HS-27A (cell line): ENCODE measurements at regions not wholly inside any gene's neighbourhood (a gene's known extent, or its start where the extent isn't known, plus 50 kb on each side); places are given as distances from the start of the nearest gene placed in this dataset.
"Not testable (repeated sequence)": the region's sequence is repeated elsewhere in the genome, so short reads cannot be mapped to it uniquely, and the experiment has no call there.

Experiments
- DNase-seq: peaks from one replicate; pipeline ENCODE4 v3.0.0-alpha.2; 2012; ENCODE audit warnings: low read depth, missing footprints

GRCh38 chr9:25913806-25914205, 235.6 kb upstream of the TUSC1 start:
- DNase-seq: no peak

- DNase-seq: no peak
Observed at GRCh38 chr9:25904701-25905100, 226.5 kb upstream of the TUSC1 start.

GRCh38 chr9:25891527-25891926, 213.3 kb upstream of the TUSC1 start:
- DNase-seq: no peak

GRCh38 chr9:25889661-25890060, 211.4 kb upstream of the TUSC1 start:
- no peak for DNase-seq

GRCh38 chr9:25876248-25876647, 198.0 kb upstream of the TUSC1 start:
- DNase-seq: no peak

GRCh38 chr9:25864509-25864908, 186.3 kb upstream of the TUSC1 start:
- DNase-seq: no peak

GRCh38 chr9:25861421-25861820, 183.2 kb upstream of the TUSC1 start:
- no peak for DNase-seq

- no peak for DNase-seq
Observed at GRCh38 chr9:25857147-25857546, 178.9 kb upstream of the TUSC1 start.

GRCh38 chr9:25850803-25851202, 172.6 kb upstream of the TUSC1 start:
- no peak for DNase-seq

GRCh38 chr9:25845867-25846266, 167.6 kb upstream of the TUSC1 start:
- no peak for DNase-seq

GRCh38 chr9:25830381-25830780, 152.1 kb upstream of the TUSC1 start:
- no peak for DNase-seq

GRCh38 chr9:25827626-25828025, 149.4 kb upstream of the TUSC1 start:
- no peak for DNase-seq

- no peak for DNase-seq
Observed at GRCh38 chr9:25816439-25816838, 138.2 kb upstream of the TUSC1 start.

- no peak for DNase-seq
Observed at GRCh38 chr9:25814023-25814422, 135.8 kb upstream of the TUSC1 start.

- DNase-seq: no peak
Observed at GRCh38 chr9:25813478-25813877, 135.2 kb upstream of the TUSC1 start.

- DNase-seq: no peak
Observed at GRCh38 chr9:25808554-25808953, 130.3 kb upstream of the TUSC1 start.

- no peak for DNase-seq
Observed at GRCh38 chr9:25804856-25805255, 126.6 kb upstream of the TUSC1 start.

GRCh38 chr9:25801989-25802388, 123.7 kb upstream of the TUSC1 start:
- not testable (repeated sequence) for DNase-seq

- no peak for DNase-seq
Observed at GRCh38 chr9:25773805-25774204, 95.6 kb upstream of the TUSC1 start.

GRCh38 chr9:25755951-25756350, 77.7 kb upstream of the TUSC1 start:
- no peak for DNase-seq

- DNase-seq: no peak
Observed at GRCh38 chr9:25752398-25752797, 74.2 kb upstream of the TUSC1 start.

- DNase-seq: no peak
Observed at GRCh38 chr9:25742256-25742655, 64.0 kb upstream of the TUSC1 start.

- no peak for DNase-seq
Observed at GRCh38 chr9:25733336-25733982, 55.2 kb upstream of the TUSC1 start.
